MCF 10A (cell line): ENCODE measurements at regions not wholly inside any gene's neighbourhood (a gene's known extent, or its start where the extent isn't known, plus 50 kb on each side); places are given as distances from the start of the nearest gene placed in this dataset.

ENCODE experiments used
- BruUV-seq: library from RNA; stranded (reverse); fragments of 400-500 nt; replicated peaks from 2 replicates; lab custom pipeline; 2021; lab: Mats Ljungman, UMichigan
- CTCF ChIA-PET: fragments of 300-600 bp; sonication (Branson Sonifier 250); formaldehyde crosslinking; extraction: SDS; loops from one replicate; lab custom pipeline; 2021; ENCODE audit warnings: antibody characterized with exemption, inconsistent platforms; lab: Yijun Ruan, JAX
- POLR2A ChIA-PET: fragments of 300-600, 350-650 bp; sonication (Branson Sonifier 250); formaldehyde crosslinking; extraction: SDS; loops from one replicate; lab custom pipeline; 2020; ENCODE audit warnings: antibody characterized with exemption, inconsistent platforms; lab: Yijun Ruan, JAX
- DNase-seq: peaks from one replicate; pipeline ENCODE4 v3.0.0-alpha.2; 2018; ENCODE audit not compliant: unreplicated experiment
- H3K27ac Mint-ChIP-seq: one replicate; pipeline ENCODE4 v1.8.0; 2022; ENCODE audit warnings: mild to moderate bottlenecking, low read depth, mixed read lengths; ENCODE audit not compliant: unreplicated experiment
- H3K27me3 Mint-ChIP-seq: one replicate; pipeline ENCODE4 v1.8.0; 2022; ENCODE audit warnings: mixed read lengths; ENCODE audit not compliant: insufficient read depth, unreplicated experiment
- H3K36me3 Mint-ChIP-seq: one replicate; pipeline ENCODE4 v1.8.0; 2022; ENCODE audit warnings: mild to moderate bottlenecking, moderate library complexity, mixed read lengths; ENCODE audit not compliant: insufficient read depth, unreplicated experiment
- H3K4me1 Mint-ChIP-seq: one replicate; pipeline ENCODE4 v1.8.0; 2022; ENCODE audit warnings: mixed read lengths; ENCODE audit not compliant: insufficient read depth, unreplicated experiment
- H3K4me3 Mint-ChIP-seq: one replicate; pipeline ENCODE4 v1.8.0; 2022; ENCODE audit warnings: mild to moderate bottlenecking, moderate library complexity, mixed read lengths; ENCODE audit not compliant: unreplicated experiment
- H3K9me3 Mint-ChIP-seq: one replicate; pipeline ENCODE4 v1.8.0; 2022; ENCODE audit warnings: mixed read lengths; ENCODE audit not compliant: unreplicated experiment
- intact Hi-C: fragments of 100-400 bp; cut with micrococcal nuclease; formaldehyde crosslinking; loops from 2 replicates; pipeline ENCODE4 v1.14.1; 2022
- TF ChIP-seq, protein P1 (sequence below): fragments of 200-600 bp; IDR thresholded peaks from one replicate; pipeline ENCODE4 v1.8.0; 2022; ENCODE audit warnings: antibody characterized with exemption, mild to moderate bottlenecking; ENCODE audit not compliant: unreplicated experiment

DNA sequence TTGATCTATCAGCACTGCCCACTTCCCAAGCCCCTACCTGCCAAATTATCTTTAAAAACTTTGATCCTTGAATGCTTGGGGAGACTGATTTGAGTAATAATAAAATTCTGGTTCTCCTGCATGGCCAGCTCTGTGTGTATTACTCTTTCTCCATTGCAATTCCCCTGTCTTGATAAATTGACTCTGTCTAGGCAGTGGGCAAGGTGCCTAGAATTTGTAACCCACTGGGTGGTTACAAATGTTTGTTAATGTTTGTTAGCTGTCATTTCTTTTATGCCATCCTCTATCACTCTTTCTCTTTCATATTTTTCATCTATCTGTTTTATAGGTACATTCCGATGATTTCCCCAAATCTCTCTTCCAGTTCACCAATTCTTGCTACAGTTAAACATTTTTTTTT, 694.1 kb downstream of the TYW1 start:
- intact Hi-C loops: no loop called here
- ChIA-PET CTCF (interaction anchor here (0.7 kb wide), 1 partner anchor 18 kb away, joined by 8 read pairs; no protein-coding TSS in a partner anchor), POLR2A (no interaction called here)
- Mint-ChIP-seq H3K4me3 (no peak overlapping the region), H3K36me3 (no peaks in the 10 kb centered on the region), H3K27ac (no peak overlapping the region), H3K9me3 (peaks cover 41% of the 10 kb centered on the region), H3K27me3 (no peaks in the 10 kb centered on the region), H3K4me1 (no peaks in the 10 kb centered on the region)
- TF ChIP-seq, protein P1, sequence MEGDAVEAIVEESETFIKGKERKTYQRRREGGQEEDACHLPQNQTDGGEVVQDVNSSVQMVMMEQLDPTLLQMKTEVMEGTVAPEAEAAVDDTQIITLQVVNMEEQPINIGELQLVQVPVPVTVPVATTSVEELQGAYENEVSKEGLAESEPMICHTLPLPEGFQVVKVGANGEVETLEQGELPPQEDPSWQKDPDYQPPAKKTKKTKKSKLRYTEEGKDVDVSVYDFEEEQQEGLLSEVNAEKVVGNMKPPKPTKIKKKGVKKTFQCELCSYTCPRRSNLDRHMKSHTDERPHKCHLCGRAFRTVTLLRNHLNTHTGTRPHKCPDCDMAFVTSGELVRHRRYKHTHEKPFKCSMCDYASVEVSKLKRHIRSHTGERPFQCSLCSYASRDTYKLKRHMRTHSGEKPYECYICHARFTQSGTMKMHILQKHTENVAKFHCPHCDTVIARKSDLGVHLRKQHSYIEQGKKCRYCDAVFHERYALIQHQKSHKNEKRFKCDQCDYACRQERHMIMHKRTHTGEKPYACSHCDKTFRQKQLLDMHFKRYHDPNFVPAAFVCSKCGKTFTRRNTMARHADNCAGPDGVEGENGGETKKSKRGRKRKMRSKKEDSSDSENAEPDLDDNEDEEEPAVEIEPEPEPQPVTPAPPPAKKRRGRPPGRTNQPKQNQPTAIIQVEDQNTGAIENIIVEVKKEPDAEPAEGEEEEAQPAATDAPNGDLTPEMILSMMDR: no peak
- no TSS peak for BruUV-seq
- DNase-seq: no peak

DNA sequence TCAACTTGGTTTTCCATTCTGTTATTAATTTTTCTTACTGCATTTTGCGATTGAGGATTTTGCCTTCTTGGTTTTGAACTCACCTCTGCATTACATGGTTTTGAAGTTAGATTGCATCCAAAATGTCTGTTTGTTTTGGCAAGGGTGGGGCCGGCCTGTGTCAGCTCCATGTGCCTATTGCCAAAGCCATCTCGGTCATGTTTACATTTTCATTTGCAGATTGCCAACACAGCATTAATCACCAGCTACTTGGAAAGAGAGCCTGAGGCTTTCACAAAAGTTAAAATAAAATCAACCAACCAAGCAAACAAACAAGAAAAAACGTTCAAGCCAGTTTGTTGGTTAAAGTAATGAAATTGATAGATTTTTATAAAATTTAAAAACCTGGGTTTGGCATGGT, 695.8 kb downstream of the TYW1 start:
- Mint-ChIP-seq H3K27ac (no peak overlapping the region), H3K27me3 (no peaks in the 10 kb centered on the region), H3K4me1 (no peaks in the 10 kb centered on the region), H3K4me3 (no peak overlapping the region), H3K36me3 (no peaks in the 10 kb centered on the region), H3K9me3 (peaks cover 55% of the 10 kb centered on the region)
- ChIA-PET CTCF (no interaction called here), POLR2A (no interaction called here)
- DNase-seq: no peak
- TF ChIP-seq, protein P1: no peak
- intact Hi-C loops: no loop called here
- no TSS peak for BruUV-seq

DNA sequence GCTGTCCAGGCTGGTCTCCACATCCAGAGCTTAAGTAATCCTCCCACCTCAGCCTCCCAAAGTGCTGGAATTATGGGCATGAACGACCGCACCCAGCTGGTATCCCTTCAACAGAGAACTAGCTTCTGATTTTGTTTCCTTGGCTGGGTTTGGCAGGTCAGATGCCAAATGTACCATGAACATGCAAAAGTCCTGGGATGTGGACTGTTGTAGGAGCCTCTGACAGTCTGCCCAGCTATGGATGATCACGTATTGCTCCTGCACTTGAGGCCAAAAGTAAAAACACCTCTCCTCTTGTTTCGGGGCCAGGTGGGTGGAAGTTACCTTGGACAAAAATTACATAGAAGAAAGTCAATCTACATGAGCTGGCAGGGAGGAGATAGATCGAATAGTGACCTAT, 699.5 kb downstream of the TYW1 start:
- no peak overlapping the region for H3K27ac Mint-ChIP-seq
- no peak overlapping the region for H3K4me3 Mint-ChIP-seq
- no peaks in the 10 kb centered on the region for H3K4me1 Mint-ChIP-seq
- no peaks in the 10 kb centered on the region for H3K27me3 Mint-ChIP-seq
- no peaks in the 10 kb centered on the region for H3K36me3 Mint-ChIP-seq
- DNase-seq: no peak
- ChIA-PET POLR2A (no interaction called here), CTCF (no interaction called here)
- peaks cover 37% of the 10 kb centered on the region for H3K9me3 Mint-ChIP-seq
- no TSS peak for BruUV-seq
- intact Hi-C loops: no loop called here
- TF ChIP-seq, protein P1: no peak

DNA sequence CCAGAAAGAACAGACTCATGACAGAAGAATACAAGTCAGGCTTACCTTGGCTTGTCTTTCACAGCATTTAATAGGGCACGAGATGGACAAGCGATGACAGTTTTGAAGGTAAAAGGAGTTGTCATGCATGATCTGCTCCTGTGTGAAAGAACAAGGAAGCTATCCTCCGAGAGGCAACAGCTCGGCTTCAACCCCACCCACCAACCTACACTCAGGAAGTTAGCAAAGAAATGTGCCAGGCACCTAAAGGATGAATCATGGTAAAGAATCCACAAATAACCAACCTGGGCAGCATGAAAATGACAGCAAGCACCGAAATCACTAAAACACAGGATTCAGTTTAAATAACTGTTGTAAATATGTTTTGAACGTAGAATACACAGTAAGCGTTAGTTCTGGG, 700.2 kb downstream of the TYW1 start:
- H3K27me3 Mint-ChIP-seq: no peaks in the 10 kb centered on the region
- TF ChIP-seq, protein P1: no peak
- no peak overlapping the region for H3K4me3 Mint-ChIP-seq
- H3K9me3 Mint-ChIP-seq: peaks cover 33% of the 10 kb centered on the region
- BruUV-seq: no TSS peak
- POLR2A ChIA-PET: no interaction called here
- no peak for DNase-seq
- CTCF ChIA-PET: interaction anchor here (0.6 kb wide), 1 partner anchor 131 kb away, joined by 4 read pairs; no protein-coding TSS in a partner anchor
- no peaks in the 10 kb centered on the region for H3K36me3 Mint-ChIP-seq
- H3K27ac Mint-ChIP-seq: no peak overlapping the region
- intact Hi-C loops: no loop called here
- H3K4me1 Mint-ChIP-seq: no peaks in the 10 kb centered on the region
